Peyer's patch (tissue), 4 donors: ENCODE measurements at regions not wholly inside any gene's neighbourhood (a gene's known extent, or its start where the extent isn't known, plus 50 kb on each side); places are given as distances from the start of the nearest gene placed in this dataset.

Source experiments
- DNase-seq, 3 donors: peaks; one replicate each; pipeline ENCODE4 v3.0.0-alpha.2; 2017 to 2019
- H3K27ac ChIP-seq, 4 donors: fragments of 200-600 bp; sonication (generic); one replicate each; pipeline ENCODE4 v1.5.1; 2016 to 2019
- H3K27me3 ChIP-seq, 2 donors: fragments of 200-600 bp; sonication (generic); one replicate each; pipeline ENCODE4 v1.5.1; 2019
- H3K36me3 ChIP-seq, 3 donors: fragments of 200-600 bp; sonication (generic); one replicate each; pipeline ENCODE4 v1.5.1; 2016 to 2019
- H3K4me1 ChIP-seq, 4 donors: fragments of 200-600 bp; sonication (generic); one replicate each; pipeline ENCODE4 v1.5.1; 2016 to 2019
- H3K4me3 ChIP-seq, 4 donors: fragments of 200-600 bp; sonication (generic); 1 replicate in 3 of 4; 2 replicates in 1 of 4; pipeline ENCODE4 v1.5.1; 2016 to 2019; ENCODE audit warnings: mild to moderate bottlenecking in 1 of 4
- H3K9me3 ChIP-seq, 4 donors: fragments of 200-600 bp; sonication (generic); one replicate each; pipeline ENCODE4 v1.5.1; 2016 to 2019; ENCODE audit warnings: mild to moderate bottlenecking in 1 of 4
- POLR2A ChIP-seq, 2 donors: fragments of 450-650 bp; IDR thresholded peaks; one replicate each; pipeline ENCODE4 v1.5.1; 2017; ENCODE audit warnings: antibody characterized with exemption in 2 of 2, mild to moderate bottlenecking in 2 of 2, moderate library complexity in 2 of 2
- TF ChIP-seq, protein P1 (sequence below), 6 experiments: fragments of 450-650 bp in 4 of 6; fragments of 200-600 bp in 2 of 6; sonication (generic) in 1 of 6; IDR thresholded peaks; one replicate each; pipeline ENCODE4 v1.5.1; 2017 to 2019; ENCODE audit warnings: antibody characterized with exemption in 6 of 6, mild to moderate bottlenecking in 3 of 6, moderate library complexity in 1 of 6

DNA sequence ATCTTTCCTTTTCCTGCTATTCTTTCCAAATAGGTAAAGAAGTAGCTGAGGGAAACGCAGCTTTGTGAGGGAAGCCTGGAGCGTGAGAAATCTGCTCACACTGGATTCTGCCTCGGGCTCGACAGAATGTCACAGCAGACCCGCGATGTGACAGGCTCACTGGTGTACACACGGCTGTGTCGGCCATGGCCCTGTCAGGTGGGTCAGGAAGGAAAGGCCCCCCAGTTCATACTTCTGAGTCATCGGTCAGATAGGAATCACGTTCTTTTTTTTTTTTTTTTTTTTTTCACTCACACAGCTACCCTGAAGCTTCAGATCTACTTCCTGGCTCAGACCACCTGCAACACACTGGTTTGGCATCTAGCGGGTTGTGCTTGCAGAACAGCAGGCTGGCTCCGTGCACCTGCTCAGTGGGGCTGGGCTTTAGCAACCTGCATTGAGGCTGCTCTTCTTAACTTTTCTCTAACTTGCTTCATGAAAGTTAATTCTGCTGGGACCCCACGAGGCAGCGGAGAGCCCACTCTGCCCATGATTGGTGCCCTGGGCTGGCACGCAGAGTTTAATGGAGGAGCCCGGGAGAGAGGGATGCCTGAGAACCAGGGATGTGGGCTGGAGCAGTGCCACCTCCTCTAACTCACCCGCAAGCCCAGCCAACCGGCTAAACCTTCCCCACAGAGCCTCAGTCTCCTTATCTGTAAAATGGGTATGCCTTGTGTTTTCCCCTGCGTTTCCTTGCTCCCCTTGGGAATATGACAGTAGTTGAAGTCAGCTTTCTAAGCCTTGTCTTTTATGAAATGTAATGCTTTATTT is 61.5 kb upstream of the FNDC1 start:
- peak in 2 of 3 donors; percentile 84 to 87 for DNase-seq

DNA sequence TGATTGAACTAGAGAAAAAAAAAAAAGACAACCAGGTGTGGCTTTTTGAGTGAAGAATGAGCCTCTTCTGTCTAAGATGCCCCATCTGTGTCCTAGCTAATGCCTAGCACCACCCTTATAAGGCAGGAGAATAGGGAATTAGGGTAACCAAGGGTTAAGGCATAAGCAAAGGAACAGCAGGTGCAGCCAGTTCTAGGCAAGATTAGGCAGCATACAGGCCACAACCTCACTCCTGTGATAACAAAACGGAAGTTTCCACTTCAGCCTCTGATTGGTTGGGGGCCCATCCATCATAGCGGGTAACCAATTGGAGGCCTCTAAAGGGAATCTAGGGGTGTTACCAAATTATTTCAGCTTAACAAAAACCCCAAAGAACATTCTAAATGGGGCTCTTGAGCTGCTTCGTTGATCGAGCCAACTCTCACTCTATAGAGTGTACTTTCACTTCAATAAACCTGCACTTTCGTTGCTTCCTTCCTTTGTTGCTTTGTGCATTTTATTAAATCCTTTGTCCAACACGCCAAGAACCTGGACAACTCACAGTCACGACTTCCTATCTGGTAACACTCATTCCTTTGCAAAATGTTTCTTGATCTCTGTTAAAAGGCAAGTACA is 61.9 kb upstream of the TAGAP start:
- H3K4me3 ChIP-seq, result peak overlapping the region in 3 of 4 donors; percentile 18 to 27 (median 18)
- peak overlapping the region; percentile 56 to 81 (median 76) for H3K27ac ChIP-seq
- DNase-seq, result peak in 2 of 3 donors; percentile 90 to 95
- no peak for TF ChIP-seq POLR2A (IDR thresholded peaks at IDR 0.05)
- TF ChIP-seq, protein P1, sequence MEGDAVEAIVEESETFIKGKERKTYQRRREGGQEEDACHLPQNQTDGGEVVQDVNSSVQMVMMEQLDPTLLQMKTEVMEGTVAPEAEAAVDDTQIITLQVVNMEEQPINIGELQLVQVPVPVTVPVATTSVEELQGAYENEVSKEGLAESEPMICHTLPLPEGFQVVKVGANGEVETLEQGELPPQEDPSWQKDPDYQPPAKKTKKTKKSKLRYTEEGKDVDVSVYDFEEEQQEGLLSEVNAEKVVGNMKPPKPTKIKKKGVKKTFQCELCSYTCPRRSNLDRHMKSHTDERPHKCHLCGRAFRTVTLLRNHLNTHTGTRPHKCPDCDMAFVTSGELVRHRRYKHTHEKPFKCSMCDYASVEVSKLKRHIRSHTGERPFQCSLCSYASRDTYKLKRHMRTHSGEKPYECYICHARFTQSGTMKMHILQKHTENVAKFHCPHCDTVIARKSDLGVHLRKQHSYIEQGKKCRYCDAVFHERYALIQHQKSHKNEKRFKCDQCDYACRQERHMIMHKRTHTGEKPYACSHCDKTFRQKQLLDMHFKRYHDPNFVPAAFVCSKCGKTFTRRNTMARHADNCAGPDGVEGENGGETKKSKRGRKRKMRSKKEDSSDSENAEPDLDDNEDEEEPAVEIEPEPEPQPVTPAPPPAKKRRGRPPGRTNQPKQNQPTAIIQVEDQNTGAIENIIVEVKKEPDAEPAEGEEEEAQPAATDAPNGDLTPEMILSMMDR (IDR thresholded peaks at IDR 0.05), result no peak
- no peaks in the 10 kb centered on the region for H3K9me3 ChIP-seq
- no peaks in the 10 kb centered on the region for H3K36me3 ChIP-seq
- peaks cover 0 to 26% (median 7%) of the 10 kb centered on the region in 4 donors for H3K4me1 ChIP-seq
- no peaks in the 10 kb centered on the region for H3K27me3 ChIP-seq

More for the DNA sequence above, 61.5 kb upstream of the FNDC1 start:
- peak overlapping the region in 3 of 4 donors; percentile 18 to 27 (median 18) for H3K4me3 ChIP-seq
- no peaks in the 10 kb centered on the region for H3K9me3 ChIP-seq
- peak overlapping the region; percentile 56 to 81 (median 76) for H3K27ac ChIP-seq
- no peaks in the 10 kb centered on the region for H3K36me3 ChIP-seq
- no peak for TF ChIP-seq POLR2A (IDR thresholded peaks at IDR 0.05)
- TF ChIP-seq, protein P1 (IDR thresholded peaks at IDR 0.05), result no peak
- peaks cover 0 to 26% (median 7%) of the 10 kb centered on the region in 4 donors for H3K4me1 ChIP-seq
- H3K27me3 ChIP-seq, result no peaks in the 10 kb centered on the region

DNA sequence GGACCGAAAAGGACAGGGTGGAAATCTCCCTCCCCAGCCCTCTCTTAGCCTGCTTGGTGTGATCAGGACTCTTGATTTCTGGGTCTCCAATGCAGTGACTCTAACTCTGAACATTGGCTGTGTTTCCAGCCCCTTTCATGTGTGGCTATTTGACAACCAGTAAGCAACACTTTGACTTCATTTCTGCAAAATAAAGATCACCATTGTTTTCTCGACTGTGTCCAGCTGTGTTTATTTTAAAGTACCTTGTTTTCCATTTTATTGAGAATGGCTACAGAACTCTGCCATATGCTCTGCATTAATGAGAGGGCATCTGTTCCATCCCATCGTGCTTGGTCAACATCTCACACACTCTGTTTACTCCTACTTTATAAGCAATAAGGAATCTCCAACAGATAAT is 60.9 kb upstream of the TAGAP start:
- H3K4me3 ChIP-seq, result no peak overlapping the region
- H3K9me3 ChIP-seq, result no peaks in the 10 kb centered on the region
- no peak for DNase-seq
- TF ChIP-seq, protein P1 (IDR thresholded peaks at IDR 0.05), result no peak
- TF ChIP-seq POLR2A (IDR thresholded peaks at IDR 0.05), result no peak
- peaks cover 0 to 26% (median 7%) of the 10 kb centered on the region in 4 donors for H3K4me1 ChIP-seq
- H3K27me3 ChIP-seq, result no peaks in the 10 kb centered on the region
- H3K36me3 ChIP-seq, result no peaks in the 10 kb centered on the region
- H3K27ac ChIP-seq, result peak overlapping the region in 2 of 4 donors; percentile 76 to 81

DNA sequence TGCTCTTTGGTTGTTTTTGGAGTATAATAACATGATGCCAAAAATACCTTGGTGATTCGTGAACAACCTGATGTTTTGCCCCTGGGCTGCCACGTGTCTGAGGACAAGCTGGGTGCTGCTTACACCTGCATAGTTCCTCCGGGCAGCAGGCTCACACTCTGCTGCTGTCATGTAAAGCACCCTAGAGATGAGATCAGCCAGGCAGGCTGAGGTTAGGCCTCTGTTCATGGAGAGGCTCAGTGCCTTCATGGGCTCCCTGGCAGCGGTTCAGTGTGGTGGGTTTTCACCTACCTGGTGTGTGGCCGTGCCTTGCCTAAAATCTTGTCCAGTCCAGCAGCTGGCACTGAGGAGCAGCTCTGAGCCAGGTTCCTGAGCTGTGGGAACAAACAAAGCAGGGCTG is 60.1 kb upstream of the TAGAP start:
- peak in 2 of 3 donors; percentile 84 to 88 for DNase-seq
- peaks cover 0 to 26% (median 7%) of the 10 kb centered on the region in 4 donors for H3K4me1 ChIP-seq
- no peaks in the 10 kb centered on the region for H3K36me3 ChIP-seq
- no peaks in the 10 kb centered on the region for H3K27me3 ChIP-seq
- no peaks in the 10 kb centered on the region for H3K9me3 ChIP-seq
- H3K4me3 ChIP-seq, result no peak overlapping the region
- TF ChIP-seq POLR2A (IDR thresholded peaks at IDR 0.05), result no peak
- TF ChIP-seq, protein P1 (IDR thresholded peaks at IDR 0.05), result no peak
- peak overlapping the region in 3 of 4 donors; percentile 25 to 81 (median 76) for H3K27ac ChIP-seq

DNA sequence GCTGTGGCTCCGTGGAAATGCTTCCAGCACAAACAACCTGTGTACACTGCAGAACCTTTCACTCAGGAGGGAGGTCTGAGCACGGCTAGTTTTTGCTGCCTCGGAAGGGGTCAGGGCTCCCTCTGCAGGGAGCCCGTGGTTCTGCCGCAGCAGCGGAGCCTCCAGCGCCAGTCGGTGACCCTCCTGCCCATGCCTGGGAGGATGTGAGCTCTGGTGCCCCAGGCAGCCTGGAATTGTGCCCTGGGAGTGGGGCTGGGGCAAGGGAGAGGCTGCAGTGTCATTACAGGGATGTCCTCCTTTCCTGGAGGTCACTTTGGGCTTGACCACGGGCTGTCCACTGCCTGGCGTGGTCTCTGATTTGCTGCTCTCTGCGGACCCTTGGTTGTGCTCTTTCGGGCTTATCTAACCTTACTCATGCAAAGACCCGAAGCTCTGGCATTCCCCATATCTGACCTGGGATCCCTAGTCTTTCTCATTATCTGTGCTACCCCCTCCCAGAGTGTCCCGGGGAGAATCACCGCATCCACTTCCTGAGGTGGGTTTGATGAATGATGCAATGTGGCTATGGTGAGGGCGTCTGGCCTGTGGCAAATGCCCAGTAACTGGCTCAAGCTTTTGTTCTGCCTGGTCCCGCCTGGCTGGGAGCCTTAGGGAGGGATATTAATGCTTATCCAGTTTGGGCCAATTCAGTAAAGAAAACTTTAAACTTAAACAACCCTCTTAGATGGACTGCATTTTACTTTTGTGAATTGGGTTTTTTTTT is 59.6 kb upstream of the TAGAP start:
- Histone ChIP-seq H3K4me3 (no peak overlapping the region), H3K36me3 (no peaks in the 10 kb centered on the region), H3K27me3 (no peaks in the 10 kb centered on the region), H3K4me1 (peaks cover 0 to 27% (median 8%) of the 10 kb centered on the region in 4 donors), H3K9me3 (no peaks in the 10 kb centered on the region), H3K27ac (peak overlapping the region in 2 of 4 donors; percentile 76 to 81)
- no peak for TF ChIP-seq POLR2A (IDR thresholded peaks at IDR 0.05)
- TF ChIP-seq, protein P1 (IDR thresholded peaks at IDR 0.05), result peak; percentile 77 to 96 (median 83)
- peak; percentile 72 to 87 (median 72) for DNase-seq
